Astrocyte (in vitro differentiated cells and primary cell): ENCODE measurements at regions not wholly inside any gene's neighbourhood (a gene's known extent, or its start where the extent isn't known, plus 50 kb on each side); places are given as distances from the start of the nearest gene placed in this dataset.

ENCODE experiments used
- DNase-seq: peaks from one replicate; pipeline ENCODE4 v3.0.0-alpha.2; 2010; ENCODE audit warnings: low read depth
- FAIRE-seq: peaks from 2 replicates; lab custom pipeline; 2011; peaks lifted over from hg19 to GRCh38; lab: Jason Lieb, UNC
- H2AFZ ChIP-seq: 2 replicates; pipeline ENCODE4 v1.6.0; 2012; ENCODE audit warnings: low read depth, low read length, inconsistent platforms
- H3K27ac ChIP-seq: 2 replicates; pipeline ENCODE4 v1.5.1; 2011; ENCODE audit warnings: low read depth, low read length, inconsistent platforms
- H3K27me3 ChIP-seq: 2 replicates; pipeline ENCODE4 v1.6.0; 2011; ENCODE audit warnings: low read length, inconsistent platforms; ENCODE audit not compliant: insufficient read depth
- H3K36me3 ChIP-seq: 2 replicates; pipeline ENCODE4 v1.5.1; 2011; ENCODE audit warnings: low read length, inconsistent platforms; ENCODE audit not compliant: insufficient read depth
- H3K4me1 ChIP-seq: 2 replicates; pipeline ENCODE4 v1.5.1; 2011; ENCODE audit warnings: low read length, inconsistent platforms; ENCODE audit not compliant: insufficient read depth
- H3K4me2 ChIP-seq: 2 replicates; pipeline ENCODE4 v1.6.0; 2012; ENCODE audit warnings: low read length, inconsistent platforms
- H3K4me3 ChIP-seq: 2 replicates; pipeline ENCODE4 v1.5.1; 2011; ENCODE audit warnings: low read depth, mild to moderate bottlenecking, low read length, inconsistent platforms; ENCODE audit not compliant: insufficient read depth
- H3K79me2 ChIP-seq: 2 replicates; pipeline ENCODE4 v1.6.0; 2012; ENCODE audit warnings: mild to moderate bottlenecking, low read length, inconsistent platforms; ENCODE audit not compliant: insufficient read depth
- H3K9ac ChIP-seq: 2 replicates; pipeline ENCODE4 v1.6.0; 2012; ENCODE audit warnings: mild to moderate bottlenecking, low read length, inconsistent platforms
- H3K9me3 ChIP-seq: 2 replicates; pipeline ENCODE4 v1.5.1; 2012; ENCODE audit warnings: low read depth, mild to moderate bottlenecking, low read length, inconsistent platforms; ENCODE audit not compliant: insufficient read depth
- H4K20me1 ChIP-seq: 2 replicates; pipeline ENCODE4 v1.6.0; 2012; ENCODE audit warnings: low read length, inconsistent platforms; ENCODE audit not compliant: insufficient read depth
- H3K27ac Mint-ChIP-seq: one replicate; pipeline ENCODE4 v1.8.0; 2021; ENCODE audit warnings: mild to moderate bottlenecking, mixed read lengths; ENCODE audit not compliant: unreplicated experiment
- H3K27me3 Mint-ChIP-seq: one replicate; pipeline ENCODE4 v1.8.0; 2021; ENCODE audit warnings: low read depth, mixed read lengths; ENCODE audit not compliant: unreplicated experiment
- H3K36me3 Mint-ChIP-seq: one replicate; pipeline ENCODE4 v1.8.0; 2021; ENCODE audit warnings: low read depth, mixed read lengths; ENCODE audit not compliant: unreplicated experiment
- H3K4me1 Mint-ChIP-seq: one replicate; pipeline ENCODE4 v1.8.0; 2021; ENCODE audit warnings: low read depth, mixed read lengths; ENCODE audit not compliant: unreplicated experiment
- H3K4me3 Mint-ChIP-seq: one replicate; pipeline ENCODE4 v1.8.0; 2021; ENCODE audit warnings: mild to moderate bottlenecking, moderate library complexity, mixed read lengths; ENCODE audit not compliant: unreplicated experiment
- H3K9me3 Mint-ChIP-seq: one replicate; pipeline ENCODE4 v1.8.0; 2021; ENCODE audit warnings: mild to moderate bottlenecking, mixed read lengths; ENCODE audit not compliant: unreplicated experiment
- CTCF ChIP-seq: IDR thresholded peaks from 2 replicates; pipeline ENCODE4 v1.5.1; 2011; ENCODE audit warnings: low read depth, mild to moderate bottlenecking, inconsistent platforms, low read length, moderate library complexity; ENCODE audit not compliant: insufficient read depth
- EZH2 ChIP-seq: IDR thresholded peaks from 2 replicates; pipeline ENCODE4 v1.6.1; 2012; ENCODE audit warnings: mild to moderate bottlenecking, low read length, inconsistent platforms; ENCODE audit not compliant: insufficient read depth

GRCh38 chr4:111274060-111274459, 651.2 kb upstream of the PITX2 start:
- Histone ChIP-seq H3K9ac (no peak overlapping the region), H3K79me2 (no peaks in the 10 kb centered on the region), H4K20me1 (no peaks in the 10 kb centered on the region), H2AFZ (no peak overlapping the region), H3K27me3 (no peaks in the 10 kb centered on the region), H3K4me3 (no peak overlapping the region), H3K4me1 (no peaks in the 10 kb centered on the region), H3K27ac (no peak overlapping the region), H3K36me3 (no peaks in the 10 kb centered on the region), H3K4me2 (no peak overlapping the region), H3K9me3 (no peaks in the 10 kb centered on the region)
- H3K36me3 Mint-ChIP-seq = no peaks in the 10 kb centered on the region
- no peaks in the 10 kb centered on the region for H3K9me3 Mint-ChIP-seq
- no peaks in the 10 kb centered on the region for H3K27me3 Mint-ChIP-seq
- no peak overlapping the region for H3K4me3 Mint-ChIP-seq
- FAIRE-seq (no peak), DNase-seq (no peak)
- no peak overlapping the region for H3K27ac Mint-ChIP-seq
- H3K4me1 Mint-ChIP-seq = peaks cover 9% of the 10 kb centered on the region
- TF ChIP-seq CTCF (no peak), EZH2 (no peak)

GRCh38 chr4:111274486-111274885, 651.6 kb upstream of the PITX2 start:
- Histone ChIP-seq H3K27me3 (no peaks in the 10 kb centered on the region), H3K36me3 (no peaks in the 10 kb centered on the region), H4K20me1 (no peaks in the 10 kb centered on the region), H3K79me2 (no peaks in the 10 kb centered on the region), H3K9me3 (no peaks in the 10 kb centered on the region), H3K9ac (no peak overlapping the region), H3K4me3 (no peak overlapping the region), H3K4me1 (no peaks in the 10 kb centered on the region), H2AFZ (no peak overlapping the region), H3K27ac (no peak overlapping the region), H3K4me2 (no peak overlapping the region)
- Mint-ChIP-seq H3K9me3 (no peaks in the 10 kb centered on the region), H3K4me1 (peaks cover 6% of the 10 kb centered on the region), H3K36me3 (no peaks in the 10 kb centered on the region), H3K4me3 (no peak overlapping the region), H3K27me3 (no peaks in the 10 kb centered on the region), H3K27ac (no peak overlapping the region)
- TF ChIP-seq EZH2 (no peak), CTCF (no peak)
- DNase-seq (peak; percentile 9), FAIRE-seq (no peak)

GRCh38 chr4:111281219-111281618, 658.3 kb upstream of the PITX2 start:
- peaks cover 4% of the 10 kb centered on the region for H3K4me1 Mint-ChIP-seq
- no peaks in the 10 kb centered on the region for H4K20me1 ChIP-seq
- H3K4me3 ChIP-seq = no peak overlapping the region
- no peak overlapping the region for H3K27ac Mint-ChIP-seq
- H3K79me2 ChIP-seq = no peaks in the 10 kb centered on the region
- H3K27me3 Mint-ChIP-seq = no peaks in the 10 kb centered on the region
- no peaks in the 10 kb centered on the region for H3K4me1 ChIP-seq
- H3K4me2 ChIP-seq = no peak overlapping the region
- no peak overlapping the region for H3K9ac ChIP-seq
- no peaks in the 10 kb centered on the region for H3K36me3 ChIP-seq
- no peak for DNase-seq
- H3K4me3 Mint-ChIP-seq = no peak overlapping the region
- no peaks in the 10 kb centered on the region for H3K9me3 Mint-ChIP-seq
- no peak for TF ChIP-seq EZH2
- no peak for TF ChIP-seq CTCF
- H2AFZ ChIP-seq = no peak overlapping the region
- no peaks in the 10 kb centered on the region for H3K27me3 ChIP-seq
- no peaks in the 10 kb centered on the region for H3K36me3 Mint-ChIP-seq
- no peak overlapping the region for H3K27ac ChIP-seq
- FAIRE-seq = no peak
- no peaks in the 10 kb centered on the region for H3K9me3 ChIP-seq
